HepG2 (cell line): ENCODE measurements at regions not wholly inside any gene's neighbourhood (a gene's known extent, or its start where the extent isn't known, plus 50 kb on each side); places are given as distances from the start of the nearest gene placed in this dataset.

Experiments
- ERF ChIP-seq: IDR thresholded peaks from 2 replicates; pipeline ENCODE4 v1.6.1; 2018; ENCODE audit warnings: missing biosample characterization, missing genetic modification reagents
- ESRRA ChIP-seq: sonication (generic); formaldehyde crosslinking; IDR thresholded peaks from 2 replicates; pipeline ENCODE4 v1.5.1; 2020; ENCODE audit warnings: mild to moderate bottlenecking, low read depth, missing genetic modification reagents
- HMG20A ChIP-seq: IDR thresholded peaks from 2 replicates; pipeline ENCODE4 v1.6.1; 2016; ENCODE audit warnings: borderline replicate concordance
- POLR2A ChIP-seq, 2 experiments: IDR thresholded peaks; 2 replicates each; pipeline ENCODE4 v1.6.1; 2011; ENCODE audit warnings: low read depth in 2 of 2, low read length in 2 of 2, mild to moderate bottlenecking in 1 of 2, moderate library complexity in 1 of 2; ENCODE audit not compliant: insufficient read depth in 1 of 2
- ZZZ3 ChIP-seq: sonication (generic); formaldehyde crosslinking; IDR thresholded peaks from 2 replicates; pipeline ENCODE4 v1.4.0; 2020; ENCODE audit warnings: missing genetic modification reagents, mild to moderate bottlenecking, borderline replicate concordance

- TF ChIP-seq ERF (CRISPR knock-in tag) = no peak
- TF ChIP-seq ESRRA (CRISPR knock-in tag) = no peak
- TF ChIP-seq HMG20A (CRISPR knock-in tag) = no peak
- TF ChIP-seq POLR2A (IDR thresholded peaks at IDR 0.05; ENCODE audit: insufficient read depth in 1 of 2, low read depth in 2 of 2, low read length in 2 of 2) = no peak
- TF ChIP-seq ZZZ3 (CRISPR knock-in tag) = no peak
Measured at GRCh38 chr3:15976524-15976923, 178.7 kb upstream of the ANKRD28 start.
